K562 (cell line): ENCODE measurements at regions not wholly inside any gene's neighbourhood (a gene's known extent, or its start where the extent isn't known, plus 50 kb on each side); places are given as distances from the start of the nearest gene placed in this dataset.

Experiments used
- ATAC-seq: fragments of 200-7000 bp; cut with Tn5 transposase; 3 replicates; pipeline ENCODE4 v1.9.1; 2020; ENCODE audit warnings: moderate library complexity
- BruUV-seq: library from RNA; stranded (reverse); fragments of 400-500 nt; replicated peaks from 2 replicates; lab custom pipeline; 2021; lab: Mats Ljungman, UMichigan
- CTCF ChIA-PET: fragments of 300-600 bp; formaldehyde crosslinking; extraction: SDS; loops from one replicate; lab custom pipeline; 2021; ENCODE audit warnings: low intra/inter-chr PET ratio; lab: Yijun Ruan, JAX
- POLR2A ChIA-PET: fragments of 300-600, 350-650 bp; sonication (Branson Sonifier 250); formaldehyde crosslinking; extraction: SDS; loops from one replicate; lab custom pipeline; 2021; ENCODE audit warnings: antibody characterized with exemption, inconsistent platforms; lab: Yijun Ruan, JAX
- DNase-seq, 4 experiments: peaks; one replicate each; pipeline versions ENCODE4 v3.0.0 to v3.0.0-alpha.2; 2011 to 2018; ENCODE audit warnings: low spot score in 3 of 4, mixed read lengths in 3 of 4; ENCODE audit errors: extremely low read depth in 1 of 4
- FAIRE-seq: peaks from 2 replicates; lab custom pipeline; 2011; peaks lifted over from hg19 to GRCh38; lab: Jason Lieb, UNC
- H2AFZ ChIP-seq: 2 replicates; pipeline ENCODE4 v1.6.0; 2011; ENCODE audit warnings: low read depth, low read length, control low read depth, inconsistent platforms
- H3K27ac ChIP-seq: fragments of 200-600 bp; 3 replicates; pipeline ENCODE4 v1.8.0; 2011; ENCODE audit warnings: low read depth, mild to moderate bottlenecking, control low read depth, inconsistent platforms, low read length, moderate library complexity, mixed read lengths; ENCODE audit errors: extremely low read depth
- H3K27me3 ChIP-seq, 2 experiments: fragments of 300-600 bp in 1 of 2; 2 replicates in 1 of 2; 3 replicates in 1 of 2; pipeline versions ENCODE4 v1.6.0 to v1.8.0; 2011; ENCODE audit warnings: inconsistent platforms in 2 of 2, low read length in 2 of 2, mild to moderate bottlenecking in 1 of 2, mixed read lengths in 1 of 2, moderate library complexity in 1 of 2; ENCODE audit not compliant: control insufficient read depth in 2 of 2, insufficient read depth in 2 of 2
- H3K36me3 ChIP-seq: fragments of 300-600 bp; 3 replicates; pipeline ENCODE4 v1.8.0; 2011; ENCODE audit warnings: mild to moderate bottlenecking, low read length, inconsistent platforms; ENCODE audit not compliant: control insufficient read depth, insufficient read depth
- H3K4me1 ChIP-seq, 2 experiments: fragments of 200-600 bp in 1 of 2; replicated peaks in 1 of 2; 2 replicates in 1 of 2; 3 replicates in 1 of 2; pipeline versions ENCODE4 v1.5.1 to v1.8.0; 2011; ENCODE audit warnings: inconsistent platforms in 2 of 2, low read length in 2 of 2, mild to moderate bottlenecking in 1 of 2, mixed read lengths in 1 of 2, moderate library complexity in 1 of 2; ENCODE audit not compliant: control insufficient read depth in 2 of 2, insufficient read depth in 2 of 2
- H3K4me2 ChIP-seq: 2 replicates; pipeline ENCODE4 v1.6.1; 2011; ENCODE audit warnings: low read length, control low read depth, inconsistent platforms, mixed read lengths; ENCODE audit not compliant: insufficient read depth
- H3K4me3 ChIP-seq: fragments of 200-600 bp; sonication (generic), shearing (Covaris generic); 2 replicates; pipeline ENCODE4 v1.5.1; 2016; ENCODE audit warnings: control low read depth, inconsistent platforms
- H3K79me2 ChIP-seq: fragments of 200-600 bp; 3 replicates; pipeline ENCODE4 v1.8.0; 2011; ENCODE audit warnings: low read length, inconsistent platforms; ENCODE audit not compliant: control insufficient read depth, insufficient read depth
- H3K9ac ChIP-seq, 2 experiments: 2 replicates each; pipeline versions ENCODE4 v1.6.0 to v1.6.1; 2011; ENCODE audit warnings: low read depth in 2 of 2, low read length in 2 of 2, control low read depth in 1 of 2, inconsistent platforms in 1 of 2, mild to moderate bottlenecking in 1 of 2, mixed read lengths in 1 of 2; ENCODE audit not compliant: insufficient read depth in 1 of 2
- H3K9me1 ChIP-seq: one replicate; pipeline ENCODE4 v1.6.0; 2011; ENCODE audit warnings: inconsistent platforms, mild to moderate bottlenecking, low read length, moderate library complexity; ENCODE audit not compliant: control insufficient read depth, insufficient read depth
- H3K9me3 ChIP-seq: replicated peaks from 2 replicates; pipeline ENCODE4 v1.5.1; 2011; ENCODE audit warnings: low read depth, low read length, inconsistent platforms; ENCODE audit not compliant: control insufficient read depth, insufficient read depth
- H4K20me1 ChIP-seq: replicated peaks from 2 replicates; pipeline ENCODE4 v1.6.1; 2011; ENCODE audit warnings: low read length, inconsistent platforms, mixed read lengths; ENCODE audit not compliant: control insufficient read depth, insufficient read depth
- BMI1 ChIP-seq: fragments of 150-350 bp; IDR thresholded peaks from 2 replicates; pipeline ENCODE4 v1.6.1; 2014; ENCODE audit warnings: low read length
- ETV1 ChIP-seq: fragments of 450-650 bp; conservative IDR thresholded peaks from 2 replicates; pipeline ENCODE4 v1.6.1; 2016; ENCODE audit warnings: missing genetic modification characterization, control low read depth, low read depth, missing compliant biosample characterization
- HDGF ChIP-seq: fragments of 450-650 bp; IDR thresholded peaks from 2 replicates; pipeline ENCODE4 v1.6.1; 2016
- PHF8 ChIP-seq: fragments of 200-600 bp; sonication (generic); IDR thresholded peaks from 2 replicates; pipeline ENCODE4 v1.6.1; 2012; ENCODE audit warnings: mixed run types, mild to moderate bottlenecking, inconsistent platforms, low read length, moderate library complexity, borderline replicate concordance
- POLR2B ChIP-seq: fragments of 450-650 bp; IDR thresholded peaks from 2 replicates; pipeline ENCODE4 v1.6.1; 2018; ENCODE audit warnings: low read depth; ENCODE audit not compliant: partially characterized antibody
- PRDM10 ChIP-seq: fragments of 450-650 bp; IDR thresholded peaks from 2 replicates; pipeline ENCODE4 v1.6.1; 2018; ENCODE audit not compliant: partially characterized antibody
- ZBTB8A ChIP-seq: fragments of 450-650 bp; IDR thresholded peaks from 2 replicates; pipeline ENCODE4 v1.6.1; 2018; ENCODE audit warnings: mild to moderate bottlenecking, moderate library complexity; ENCODE audit not compliant: partially characterized antibody
- ZNF174 ChIP-seq: fragments of 250-450 bp; sonication (Bioruptor Pico); IDR thresholded peaks from 2 replicates; pipeline ENCODE4 v1.4.0; 2020; ENCODE audit warnings: mild to moderate bottlenecking
- ZNF395 ChIP-seq: fragments of 200-800 bp; sonication (Bioruptor generic); IDR thresholded peaks from 2 replicates; pipeline ENCODE4 v1.6.1; 2017; ENCODE audit warnings: missing genetic modification characterization, missing compliant biosample characterization
- ZNF445 ChIP-seq: fragments of 250-450 bp; sonication (Bioruptor Pico); IDR thresholded peaks from 2 replicates; pipeline ENCODE4 v1.4.0; 2020; ENCODE audit warnings: low read depth, mild to moderate bottlenecking, moderate library complexity
- ZNF77 ChIP-seq: fragments of 250-450 bp; sonication (Bioruptor Pico); IDR thresholded peaks from 2 replicates; pipeline ENCODE4 v1.5.0; 2020
- WGBS: fragments of 100-300 bp; shearing (Covaris generic); methylation state at CpG from one replicate; pipeline ENCODE4 v1.1.6; 2016; ENCODE audit warnings: low coverage, mixed read lengths; ENCODE audit not compliant: insufficient coverage; ENCODE audit errors: missing lambda C conversion rate; 5-methylcytosine and 5-hydroxymethylcytosine counted together
- in situ Hi-C: fragments of 300-500 bp; cut with MboI; formaldehyde crosslinking; loops from 4 replicates; pipeline ENCODE4 v1.15.0; 2018; ENCODE audit warnings: inconsistent platforms, mixed read lengths
- intact Hi-C: fragments of 100-400 bp; cut with micrococcal nuclease; formaldehyde crosslinking; loops from 2 replicates; pipeline ENCODE4 v1.14.2; 2022

GRCh38 chr6:144439016-144439415, 153.9 kb downstream of the UTRN start:
- no peak overlapping the region for H3K4me2 ChIP-seq
- H3K27me3 ChIP-seq: no peaks in the 10 kb centered on the region
- no TSS peak for BruUV-seq
- H3K9ac ChIP-seq: no peak overlapping the region
- H3K9me1 ChIP-seq: no peaks in the 10 kb centered on the region
- no peak overlapping the region for H3K4me3 ChIP-seq
- no peak for FAIRE-seq
- no peak overlapping the region for H2AFZ ChIP-seq
- H3K27ac ChIP-seq: no peak overlapping the region
- CTCF ChIA-PET: no interaction called here
- no peaks in the 10 kb centered on the region for H3K36me3 ChIP-seq
- in situ Hi-C loops: no loop called here
- no peak for TF ChIP-seq PRDM10
- TF ChIP-seq ZBTB8A: no peak
- no peak for TF ChIP-seq ZNF174 (CRISPR knock-in tag)
- no peak for TF ChIP-seq BMI1
- TF ChIP-seq ZNF445 (CRISPR knock-in tag): no peak
- no peak for TF ChIP-seq POLR2B
- no peak for TF ChIP-seq ETV1 (tag)
- TF ChIP-seq ZNF77: no peak
- no peak for TF ChIP-seq PHF8
- no peak for TF ChIP-seq HDGF
- TF ChIP-seq ZNF395 (CRISPR knock-in tag): no peak
- TF ChIP-seq, all 486 proteins: peak for 0
- POLR2A ChIA-PET: no interaction called here
- no peak for ATAC-seq
- Histone ChIP-seq H3K9me3 (no peaks in the 10 kb centered on the region), H3K79me2 (no peaks in the 10 kb centered on the region), H3K4me1 (no peaks in the 10 kb centered on the region), H4K20me1 (no peaks in the 10 kb centered on the region)
- intact Hi-C loops: no loop called here
- DNase-seq: no peak
- 0% methylated on average over 4 of the region's 4 CpGs for WGBS
